Cardiac muscle cell (in vitro differentiated cells and primary cell): ENCODE measurements at regions not wholly inside any gene's neighbourhood (a gene's known extent, or its start where the extent isn't known, plus 50 kb on each side); places are given as distances from the start of the nearest gene placed in this dataset.

ENCODE experiments used
- DNase-seq, 2 donors: peaks; one replicate each; pipeline versions ENCODE4 v3.0.0 to v3.0.0-alpha.2; 2010 to 2017; ENCODE audit warnings: low read depth in 1 of 2, low spot score in 1 of 2
- H3K27ac ChIP-seq: fragments of 200-600 bp; sonication (generic); 2 replicates; pipeline ENCODE4 v1.5.1; 2016
- H3K27me3 ChIP-seq: fragments of 200-600 bp; sonication (generic); 2 replicates; pipeline ENCODE4 v1.6.0; 2016; ENCODE audit warnings: control low read depth
- H3K36me3 ChIP-seq: fragments of 200-600 bp; sonication (generic); 2 replicates; pipeline ENCODE4 v1.5.1; 2016; ENCODE audit warnings: control low read depth
- H3K4me1 ChIP-seq: fragments of 200-600 bp; sonication (generic); 2 replicates; pipeline ENCODE4 v1.8.1; 2017; ENCODE audit warnings: low read depth, mild to moderate bottlenecking, mixed run types
- H3K4me3 ChIP-seq: fragments of 200-600 bp; sonication (generic); 2 replicates; pipeline ENCODE4 v1.5.1; 2016; ENCODE audit warnings: mild to moderate bottlenecking
- H3K9me3 ChIP-seq: fragments of 200-600 bp; sonication (generic); 2 replicates; pipeline ENCODE4 v1.5.1; 2017; ENCODE audit warnings: low read depth, mild to moderate bottlenecking, control low read depth
- TF ChIP-seq, protein P1 (sequence below): IDR thresholded peaks from 2 replicates; pipeline ENCODE4 v1.5.1; 2012; ENCODE audit warnings: low read depth, mild to moderate bottlenecking, low read length

DNA sequence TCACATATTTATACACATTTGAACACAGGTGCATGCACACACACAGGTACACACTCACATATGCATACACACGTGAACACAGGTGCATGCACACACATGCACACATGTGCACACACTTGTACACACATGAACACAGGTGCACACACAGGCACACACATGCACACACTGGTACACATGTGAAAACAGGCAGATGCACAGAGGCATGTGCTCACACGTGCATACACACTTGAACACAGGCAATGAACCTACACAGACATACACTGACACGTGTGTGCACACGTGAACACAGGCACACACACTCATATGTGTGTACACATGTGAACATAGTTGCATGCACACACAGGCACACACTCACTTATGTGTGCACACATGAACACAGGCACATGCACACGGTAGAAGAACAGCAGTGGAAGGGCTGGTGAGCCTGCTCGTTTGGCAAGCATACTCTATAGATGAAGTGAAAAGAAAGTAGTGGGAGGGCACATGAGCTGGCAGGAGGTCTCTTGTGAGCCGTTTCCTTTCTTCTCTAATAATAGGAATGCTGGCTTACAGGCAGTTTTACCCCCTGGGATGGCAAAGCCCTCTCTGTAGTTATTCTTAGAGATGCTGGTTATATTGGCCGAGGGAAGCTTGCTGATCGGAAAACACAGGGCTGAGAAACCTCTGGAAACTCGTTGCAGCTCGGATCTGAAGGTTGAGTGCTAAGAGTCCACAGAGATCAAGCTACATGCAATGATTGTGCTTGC is 279.6 kb upstream of the CLNK start:
- TF ChIP-seq, protein P1, sequence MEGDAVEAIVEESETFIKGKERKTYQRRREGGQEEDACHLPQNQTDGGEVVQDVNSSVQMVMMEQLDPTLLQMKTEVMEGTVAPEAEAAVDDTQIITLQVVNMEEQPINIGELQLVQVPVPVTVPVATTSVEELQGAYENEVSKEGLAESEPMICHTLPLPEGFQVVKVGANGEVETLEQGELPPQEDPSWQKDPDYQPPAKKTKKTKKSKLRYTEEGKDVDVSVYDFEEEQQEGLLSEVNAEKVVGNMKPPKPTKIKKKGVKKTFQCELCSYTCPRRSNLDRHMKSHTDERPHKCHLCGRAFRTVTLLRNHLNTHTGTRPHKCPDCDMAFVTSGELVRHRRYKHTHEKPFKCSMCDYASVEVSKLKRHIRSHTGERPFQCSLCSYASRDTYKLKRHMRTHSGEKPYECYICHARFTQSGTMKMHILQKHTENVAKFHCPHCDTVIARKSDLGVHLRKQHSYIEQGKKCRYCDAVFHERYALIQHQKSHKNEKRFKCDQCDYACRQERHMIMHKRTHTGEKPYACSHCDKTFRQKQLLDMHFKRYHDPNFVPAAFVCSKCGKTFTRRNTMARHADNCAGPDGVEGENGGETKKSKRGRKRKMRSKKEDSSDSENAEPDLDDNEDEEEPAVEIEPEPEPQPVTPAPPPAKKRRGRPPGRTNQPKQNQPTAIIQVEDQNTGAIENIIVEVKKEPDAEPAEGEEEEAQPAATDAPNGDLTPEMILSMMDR: no peak
- no peaks in the 10 kb centered on the region for H3K4me1 ChIP-seq
- H3K27me3 ChIP-seq: no peaks in the 10 kb centered on the region
- H3K9me3 ChIP-seq: no peaks in the 10 kb centered on the region
- DNase-seq: no peak
- H3K4me3 ChIP-seq: no peak overlapping the region
- no peaks in the 10 kb centered on the region for H3K36me3 ChIP-seq
- H3K27ac ChIP-seq: no peak overlapping the region

DNA sequence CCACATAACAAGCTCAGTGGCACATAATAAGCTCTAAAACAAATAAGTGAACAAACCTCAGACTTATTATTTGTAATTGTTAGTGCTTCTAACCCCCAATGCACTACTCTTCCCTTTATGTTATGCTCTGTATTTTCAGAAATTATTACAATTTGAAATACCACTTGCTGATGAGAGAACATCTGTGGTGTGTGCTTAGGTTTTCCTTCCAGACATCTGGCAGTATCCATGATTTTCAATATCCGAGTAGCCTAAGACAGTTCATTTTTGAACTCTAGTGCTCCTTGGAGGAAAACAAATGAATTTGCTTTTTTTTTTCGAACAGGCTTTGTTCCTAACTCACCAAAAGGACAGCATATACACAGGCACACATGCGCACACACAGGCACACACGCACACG is 278.7 kb upstream of the CLNK start:
- TF ChIP-seq, protein P1: no peak
- no peak for DNase-seq
- Histone ChIP-seq H3K27ac (no peak overlapping the region), H3K27me3 (no peaks in the 10 kb centered on the region), H3K4me1 (no peaks in the 10 kb centered on the region), H3K36me3 (no peaks in the 10 kb centered on the region), H3K9me3 (no peaks in the 10 kb centered on the region), H3K4me3 (no peak overlapping the region)

- TF ChIP-seq, protein P1: no peak
- no peaks in the 10 kb centered on the region for H3K4me1 ChIP-seq
Measured at GRCh38 chr4:10962246-10962645, 277.7 kb upstream of the CLNK start.

GRCh38 chr4:10960389-10960788 is 275.8 kb upstream of the CLNK start:
- no peak overlapping the region for H3K27ac ChIP-seq
- TF ChIP-seq, protein P1: no peak
- no peaks in the 10 kb centered on the region for H3K27me3 ChIP-seq
- no peak for DNase-seq
- H3K4me3 ChIP-seq: no peak overlapping the region
- no peaks in the 10 kb centered on the region for H3K36me3 ChIP-seq
- no peaks in the 10 kb centered on the region for H3K4me1 ChIP-seq
- no peaks in the 10 kb centered on the region for H3K9me3 ChIP-seq

More at GRCh38 chr4:10962246-10962645, 277.7 kb upstream of the CLNK start:
- no peaks in the 10 kb centered on the region for H3K9me3 ChIP-seq
- H3K4me3 ChIP-seq: no peak overlapping the region
- DNase-seq: no peak
- H3K27me3 ChIP-seq: no peaks in the 10 kb centered on the region
- H3K27ac ChIP-seq: no peak overlapping the region
- H3K36me3 ChIP-seq: no peaks in the 10 kb centered on the region

DNA sequence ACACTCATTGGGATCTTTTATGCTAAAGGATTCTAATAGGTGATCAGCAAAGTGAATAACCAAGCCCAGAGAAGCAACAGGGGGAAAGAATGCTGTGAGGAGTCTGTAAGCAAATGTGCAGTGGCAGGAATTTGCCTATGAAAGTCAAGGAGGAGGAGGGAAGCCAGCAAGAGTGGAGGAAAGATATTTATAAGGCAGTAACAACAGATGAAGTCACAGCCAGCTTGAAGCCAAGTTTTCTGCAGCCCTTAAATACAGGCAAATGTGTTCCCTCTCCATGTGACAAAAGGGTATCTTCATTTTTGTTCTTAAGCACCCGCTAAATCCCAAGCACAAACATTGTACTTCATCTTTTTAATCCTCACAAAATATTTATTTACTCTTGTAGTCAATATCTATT is 275.0 kb upstream of the CLNK start:
- no peaks in the 10 kb centered on the region for H3K9me3 ChIP-seq
- no peak overlapping the region for H3K4me3 ChIP-seq
- no peaks in the 10 kb centered on the region for H3K27me3 ChIP-seq
- DNase-seq: no peak
- H3K27ac ChIP-seq: no peak overlapping the region
- no peaks in the 10 kb centered on the region for H3K36me3 ChIP-seq
- TF ChIP-seq, protein P1: no peak
- H3K4me1 ChIP-seq: no peaks in the 10 kb centered on the region
